ENCODE measurements at regions not wholly inside any gene's neighbourhood (a gene's known extent, or its start where the extent isn't known, plus 50 kb on each side); places are given as distances from the start of the nearest gene placed in this dataset.
A peak's percentile ranks its signal among the peaks of the same experiment; 100 is the strongest.

DNA sequence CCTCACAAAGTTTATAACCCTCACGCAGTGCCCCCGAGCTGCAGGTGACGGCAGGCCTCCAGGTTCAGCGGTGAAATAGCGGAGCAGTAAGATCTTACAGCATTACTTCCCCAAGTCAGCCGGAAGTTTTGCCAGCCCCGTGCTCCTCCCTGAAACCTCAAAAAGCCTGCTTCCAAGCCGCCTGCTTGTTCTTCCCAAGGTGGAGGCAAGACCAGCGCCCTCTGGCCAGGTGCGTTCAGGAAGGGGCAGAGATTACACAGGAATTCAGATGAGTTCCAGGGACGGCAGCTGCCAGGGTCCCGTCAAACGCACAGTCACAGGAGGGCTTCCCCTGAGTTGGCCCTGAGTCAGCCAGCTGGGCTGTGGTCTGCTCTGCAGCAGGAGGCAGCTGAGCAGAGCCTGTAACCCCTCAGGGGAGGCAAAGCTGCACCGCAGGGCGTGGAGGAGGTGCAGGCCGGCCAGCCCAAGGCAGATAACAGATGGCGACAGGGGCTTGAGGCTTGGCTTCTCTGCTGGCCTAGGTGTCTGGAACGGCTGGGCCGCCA lies 124.1 kb upstream of the RPS6KA2 start:
- ATAC-seq (no peak), DNase-seq (no peak)
- Histone ChIP-seq H3K4me1 (no peaks in the 10 kb centered on the region), H3K9me3 (no peaks in the 10 kb centered on the region), H3K27me3 (ENCODE audit: low read depth) (no peaks in the 10 kb centered on the region), H3K4me3 (no peak overlapping the region), H3K27ac (no peak overlapping the region), H3K36me3 (no peaks in the 10 kb centered on the region)
- intact Hi-C loops (cut with DNase I) = no loop called here
- TF ChIP-seq, protein P1, sequence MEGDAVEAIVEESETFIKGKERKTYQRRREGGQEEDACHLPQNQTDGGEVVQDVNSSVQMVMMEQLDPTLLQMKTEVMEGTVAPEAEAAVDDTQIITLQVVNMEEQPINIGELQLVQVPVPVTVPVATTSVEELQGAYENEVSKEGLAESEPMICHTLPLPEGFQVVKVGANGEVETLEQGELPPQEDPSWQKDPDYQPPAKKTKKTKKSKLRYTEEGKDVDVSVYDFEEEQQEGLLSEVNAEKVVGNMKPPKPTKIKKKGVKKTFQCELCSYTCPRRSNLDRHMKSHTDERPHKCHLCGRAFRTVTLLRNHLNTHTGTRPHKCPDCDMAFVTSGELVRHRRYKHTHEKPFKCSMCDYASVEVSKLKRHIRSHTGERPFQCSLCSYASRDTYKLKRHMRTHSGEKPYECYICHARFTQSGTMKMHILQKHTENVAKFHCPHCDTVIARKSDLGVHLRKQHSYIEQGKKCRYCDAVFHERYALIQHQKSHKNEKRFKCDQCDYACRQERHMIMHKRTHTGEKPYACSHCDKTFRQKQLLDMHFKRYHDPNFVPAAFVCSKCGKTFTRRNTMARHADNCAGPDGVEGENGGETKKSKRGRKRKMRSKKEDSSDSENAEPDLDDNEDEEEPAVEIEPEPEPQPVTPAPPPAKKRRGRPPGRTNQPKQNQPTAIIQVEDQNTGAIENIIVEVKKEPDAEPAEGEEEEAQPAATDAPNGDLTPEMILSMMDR (IDR thresholded peaks at IDR 0.05) = no peak

DNA sequence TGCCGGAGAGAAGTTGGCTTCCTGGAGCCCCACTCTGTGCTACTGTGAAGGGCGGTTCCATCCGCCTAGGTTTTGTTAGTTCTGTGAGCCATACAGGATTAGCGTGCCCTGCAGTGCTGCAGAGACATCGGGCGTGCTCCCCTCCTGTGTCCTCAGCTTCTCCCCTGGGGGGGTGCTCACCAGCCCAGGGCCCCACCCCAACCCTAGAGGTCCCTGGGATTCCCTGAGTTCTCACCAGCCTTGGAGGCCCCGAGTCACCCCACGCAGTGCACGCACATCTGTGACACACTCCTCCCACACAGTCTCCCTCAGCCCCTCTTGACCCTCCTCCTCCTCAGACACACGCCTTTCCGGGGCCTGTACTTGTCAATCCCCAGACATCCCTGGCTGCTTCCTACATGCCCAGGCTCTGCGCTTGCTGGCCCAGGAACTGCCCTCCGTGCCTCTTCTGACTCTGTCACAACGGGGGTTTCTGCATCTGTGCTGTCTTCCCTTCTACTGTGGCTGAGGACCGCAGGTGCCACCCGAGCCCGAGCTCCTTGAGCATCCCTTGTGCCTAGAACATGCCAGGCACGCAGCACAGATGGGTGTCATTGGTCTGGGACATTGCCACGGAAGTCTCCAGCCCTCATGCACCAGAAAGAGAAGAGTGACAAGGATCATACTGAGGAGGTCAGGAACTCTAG lies 123.2 kb upstream of the RPS6KA2 start:
- H3K9me3 ChIP-seq = no peaks in the 10 kb centered on the region
- H3K27ac ChIP-seq = no peak overlapping the region
- no peaks in the 10 kb centered on the region for H3K36me3 ChIP-seq
- no peak overlapping the region for H3K4me3 ChIP-seq
- H3K4me1 ChIP-seq = no peaks in the 10 kb centered on the region
- TF ChIP-seq, protein P1 (IDR thresholded peaks at IDR 0.05) = no peak
- no peaks in the 10 kb centered on the region for H3K27me3 ChIP-seq (ENCODE audit: low read depth)
- intact Hi-C loops (cut with DNase I) = no loop called here
- DNase-seq (no peak), ATAC-seq (peak in 1 of 2 donors; percentile 14)

DNA sequence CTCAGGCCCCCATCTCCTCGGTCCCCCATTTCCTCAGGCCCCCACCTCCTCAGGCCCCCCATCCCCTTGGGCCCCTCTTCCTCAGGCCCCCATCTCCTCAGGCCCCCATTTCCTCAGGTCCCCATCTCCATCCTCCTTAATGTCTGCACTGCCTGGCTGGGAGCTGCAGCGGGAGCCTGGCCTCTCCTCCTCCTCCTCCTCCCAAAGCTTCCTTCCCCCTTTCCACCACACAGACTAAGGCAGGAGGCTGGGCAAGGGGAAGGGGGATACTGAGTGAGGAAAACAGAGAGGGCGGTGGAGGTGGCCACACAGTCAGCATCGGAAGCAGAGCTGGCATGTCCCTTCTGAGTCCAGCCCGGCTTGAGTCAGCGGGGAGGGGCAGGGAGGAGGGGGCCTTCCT lies 122.6 kb upstream of the RPS6KA2 start:
- TF ChIP-seq, protein P1 (IDR thresholded peaks at IDR 0.05) = no peak
- intact Hi-C loops (cut with DNase I) = no loop called here
- no peaks in the 10 kb centered on the region for H3K27me3 ChIP-seq (ENCODE audit: low read depth)
- no peaks in the 10 kb centered on the region for H3K4me1 ChIP-seq
- H3K4me3 ChIP-seq = no peak overlapping the region
- ATAC-seq (no peak), DNase-seq (no peak)
- H3K9me3 ChIP-seq = no peaks in the 10 kb centered on the region
- H3K27ac ChIP-seq = no peak overlapping the region
- H3K36me3 ChIP-seq = no peaks in the 10 kb centered on the region

DNA sequence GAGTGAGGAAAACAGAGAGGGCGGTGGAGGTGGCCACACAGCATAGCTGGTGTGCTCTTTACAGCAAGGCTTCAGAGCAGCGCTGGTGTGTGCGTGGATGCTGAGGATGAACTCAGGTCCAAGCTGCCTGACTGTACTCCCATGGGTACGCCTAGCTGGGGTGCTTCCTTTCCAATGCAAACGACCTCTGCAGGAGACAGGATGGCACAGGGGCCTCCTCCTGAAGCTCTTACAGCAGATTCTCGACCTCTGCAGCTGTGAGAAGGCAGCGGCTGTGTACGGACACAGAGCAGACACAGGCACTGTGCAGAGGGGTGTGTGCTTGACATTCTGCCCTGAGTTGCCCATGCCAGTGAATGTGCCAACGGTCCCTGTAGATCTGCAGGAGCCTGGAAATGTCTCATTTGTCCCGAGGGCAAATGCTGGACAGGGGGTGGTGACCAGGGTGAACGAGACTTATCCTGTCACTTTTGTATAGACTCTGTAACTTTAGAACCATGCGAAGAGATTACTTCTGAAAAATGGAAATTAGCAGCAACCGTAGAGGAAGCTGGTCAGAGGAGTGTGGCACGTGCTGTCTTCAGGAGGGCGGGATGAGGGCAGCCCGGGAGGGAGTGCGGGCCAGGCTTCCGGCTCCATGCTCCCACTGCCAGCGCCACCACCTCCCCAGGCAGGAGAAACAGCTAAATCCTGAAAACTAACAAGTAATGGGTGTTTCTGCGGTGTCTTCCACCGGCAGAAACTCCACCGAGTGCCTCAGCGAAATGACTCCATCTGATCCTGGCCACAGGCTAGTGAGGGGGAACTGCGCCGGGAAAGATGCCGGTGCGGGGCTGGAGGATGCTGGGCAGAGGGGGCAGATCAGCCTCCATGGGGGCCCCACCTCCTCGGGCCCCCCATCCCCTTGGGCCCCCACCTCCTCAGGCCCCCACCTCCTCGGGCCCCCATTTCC lies 120.9 kb upstream of the RPS6KA2 start:
- no peak overlapping the region for H3K4me3 ChIP-seq
- ATAC-seq = no peak
- no peaks in the 10 kb centered on the region for H3K27me3 ChIP-seq (ENCODE audit: low read depth)
- H3K36me3 ChIP-seq = no peaks in the 10 kb centered on the region
- DNase-seq = no peak
- intact Hi-C loops (cut with DNase I) = no loop called here
- no peaks in the 10 kb centered on the region for H3K4me1 ChIP-seq
- TF ChIP-seq, protein P1 (IDR thresholded peaks at IDR 0.05) = no peak
- H3K27ac ChIP-seq = no peak overlapping the region
- no peaks in the 10 kb centered on the region for H3K9me3 ChIP-seq

DNA sequence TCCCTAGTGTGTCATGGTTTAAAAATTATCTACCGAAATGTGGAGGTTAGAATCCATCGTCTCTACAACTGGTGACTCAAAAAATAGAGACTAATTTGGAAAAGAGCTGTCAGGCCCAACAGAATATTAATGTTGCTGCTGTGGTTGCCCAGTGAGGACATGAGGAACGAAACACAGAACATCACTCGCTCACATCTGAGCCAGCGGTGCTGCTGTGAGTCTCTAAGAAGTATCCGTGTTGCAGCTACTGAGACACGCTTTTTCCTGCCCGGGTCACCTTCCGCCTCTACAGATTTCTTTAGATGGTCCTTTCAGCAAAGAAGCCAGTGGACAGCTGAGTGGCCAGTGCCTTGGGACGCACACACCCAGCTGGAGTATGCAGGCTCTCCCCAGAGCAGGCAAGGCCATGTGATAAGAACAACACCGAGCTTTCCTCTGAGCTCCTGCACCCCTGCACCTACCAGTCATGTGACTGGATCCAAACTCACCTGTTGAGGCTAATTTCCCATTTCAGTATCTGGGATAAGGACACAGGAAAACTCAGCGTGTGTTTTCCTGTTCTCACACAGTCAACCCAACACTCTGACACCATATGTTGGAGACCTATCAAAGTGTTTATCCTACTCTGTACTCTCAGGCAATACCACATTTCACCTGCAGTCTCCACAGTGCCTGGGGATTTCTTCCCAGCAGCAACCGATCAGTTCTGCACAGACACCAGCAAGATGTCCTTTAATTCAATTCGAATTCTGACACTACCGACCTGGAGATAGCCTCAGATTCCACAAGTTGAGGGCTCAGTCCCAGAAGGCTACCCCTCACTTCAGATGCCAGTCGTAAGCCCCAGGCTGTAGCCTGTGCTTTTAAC lies 119.0 kb upstream of the RPS6KA2 start:
- DNase-seq = no peak
- ATAC-seq = peak; percentile 23 to 30
- H3K4me3 ChIP-seq = no peak overlapping the region
- H3K9me3 ChIP-seq = no peaks in the 10 kb centered on the region
- TF ChIP-seq, protein P1 (IDR thresholded peaks at IDR 0.05) = no peak
- H3K27me3 ChIP-seq (ENCODE audit: low read depth) = no peaks in the 10 kb centered on the region
- no peaks in the 10 kb centered on the region for H3K4me1 ChIP-seq
- H3K27ac ChIP-seq = no peak overlapping the region
- no peaks in the 10 kb centered on the region for H3K36me3 ChIP-seq
- intact Hi-C loops (cut with DNase I) = no loop called here
